ENCODE measurements at regions not wholly inside any gene's neighbourhood (a gene's known extent, or its start where the extent isn't known, plus 50 kb on each side); places are given as distances from the start of the nearest gene placed in this dataset.

- TF ChIP-seq CTCF (IDR thresholded peaks at IDR 0.05 in 4 of 5, conservative IDR thresholded peaks at IDR 0.05 in 1 of 5) (no peak), POLR2A (IDR thresholded peaks at IDR 0.05) (no peak)
Observed at GRCh38 chr16:5768445-5768844, 670.9 kb upstream of the EEF2KMT start.
